Peyer's patch (tissue), 4 donors: ENCODE measurements at regions not wholly inside any gene's neighbourhood (a gene's known extent, or its start where the extent isn't known, plus 50 kb on each side); places are given as distances from the start of the nearest gene placed in this dataset.

Source experiments
- DNase-seq, 3 donors: peaks; one replicate each; pipeline ENCODE4 v3.0.0-alpha.2; 2017 to 2019
- H3K27ac ChIP-seq, 4 donors: fragments of 200-600 bp; sonication (generic); one replicate each; pipeline ENCODE4 v1.5.1; 2016 to 2019
- H3K27me3 ChIP-seq, 2 donors: fragments of 200-600 bp; sonication (generic); one replicate each; pipeline ENCODE4 v1.5.1; 2019
- H3K36me3 ChIP-seq, 3 donors: fragments of 200-600 bp; sonication (generic); one replicate each; pipeline ENCODE4 v1.5.1; 2016 to 2019
- H3K4me1 ChIP-seq, 4 donors: fragments of 200-600 bp; sonication (generic); one replicate each; pipeline ENCODE4 v1.5.1; 2016 to 2019
- H3K4me3 ChIP-seq, 4 donors: fragments of 200-600 bp; sonication (generic); 1 replicate in 3 of 4; 2 replicates in 1 of 4; pipeline ENCODE4 v1.5.1; 2016 to 2019; ENCODE audit warnings: mild to moderate bottlenecking in 1 of 4
- H3K9me3 ChIP-seq, 4 donors: fragments of 200-600 bp; sonication (generic); one replicate each; pipeline ENCODE4 v1.5.1; 2016 to 2019; ENCODE audit warnings: mild to moderate bottlenecking in 1 of 4
- POLR2A ChIP-seq, 2 donors: fragments of 450-650 bp; IDR thresholded peaks; one replicate each; pipeline ENCODE4 v1.5.1; 2017; ENCODE audit warnings: antibody characterized with exemption in 2 of 2, mild to moderate bottlenecking in 2 of 2, moderate library complexity in 2 of 2
- TF ChIP-seq, protein P1 (sequence below), 6 experiments: fragments of 450-650 bp in 4 of 6; fragments of 200-600 bp in 2 of 6; sonication (generic) in 1 of 6; IDR thresholded peaks; one replicate each; pipeline ENCODE4 v1.5.1; 2017 to 2019; ENCODE audit warnings: antibody characterized with exemption in 6 of 6, mild to moderate bottlenecking in 3 of 6, moderate library complexity in 1 of 6

DNA sequence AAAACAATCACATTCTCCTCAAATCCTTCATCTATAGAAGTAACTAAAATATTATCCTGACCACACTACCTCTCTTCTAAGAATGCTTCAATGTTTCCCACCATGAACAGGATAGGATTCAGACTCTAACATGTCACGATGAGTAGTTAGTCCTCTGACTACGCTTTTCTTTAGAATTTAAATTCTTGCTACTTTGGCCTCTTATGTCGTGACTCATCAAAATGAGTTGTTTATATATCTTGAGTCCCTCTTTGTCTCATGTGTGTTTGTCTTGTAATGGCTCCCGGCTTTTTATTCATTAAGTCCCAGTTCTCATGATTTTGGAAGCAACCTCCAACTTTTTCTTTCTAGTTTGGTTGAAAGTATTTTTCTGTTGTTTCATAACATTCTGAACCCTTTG lies 1289.2 kb downstream of the DSC3 start:
- H3K9me3 ChIP-seq: no peaks in the 10 kb centered on the region
- DNase-seq: no peak
- no peak overlapping the region for H3K4me3 ChIP-seq
- H3K27me3 ChIP-seq: no peaks in the 10 kb centered on the region
- TF ChIP-seq, protein P1, sequence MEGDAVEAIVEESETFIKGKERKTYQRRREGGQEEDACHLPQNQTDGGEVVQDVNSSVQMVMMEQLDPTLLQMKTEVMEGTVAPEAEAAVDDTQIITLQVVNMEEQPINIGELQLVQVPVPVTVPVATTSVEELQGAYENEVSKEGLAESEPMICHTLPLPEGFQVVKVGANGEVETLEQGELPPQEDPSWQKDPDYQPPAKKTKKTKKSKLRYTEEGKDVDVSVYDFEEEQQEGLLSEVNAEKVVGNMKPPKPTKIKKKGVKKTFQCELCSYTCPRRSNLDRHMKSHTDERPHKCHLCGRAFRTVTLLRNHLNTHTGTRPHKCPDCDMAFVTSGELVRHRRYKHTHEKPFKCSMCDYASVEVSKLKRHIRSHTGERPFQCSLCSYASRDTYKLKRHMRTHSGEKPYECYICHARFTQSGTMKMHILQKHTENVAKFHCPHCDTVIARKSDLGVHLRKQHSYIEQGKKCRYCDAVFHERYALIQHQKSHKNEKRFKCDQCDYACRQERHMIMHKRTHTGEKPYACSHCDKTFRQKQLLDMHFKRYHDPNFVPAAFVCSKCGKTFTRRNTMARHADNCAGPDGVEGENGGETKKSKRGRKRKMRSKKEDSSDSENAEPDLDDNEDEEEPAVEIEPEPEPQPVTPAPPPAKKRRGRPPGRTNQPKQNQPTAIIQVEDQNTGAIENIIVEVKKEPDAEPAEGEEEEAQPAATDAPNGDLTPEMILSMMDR (IDR thresholded peaks at IDR 0.05): no peak
- no peak for TF ChIP-seq POLR2A (IDR thresholded peaks at IDR 0.05)
- H3K27ac ChIP-seq: no peak overlapping the region
- no peaks in the 10 kb centered on the region for H3K4me1 ChIP-seq
- H3K36me3 ChIP-seq: no peaks in the 10 kb centered on the region

DNA sequence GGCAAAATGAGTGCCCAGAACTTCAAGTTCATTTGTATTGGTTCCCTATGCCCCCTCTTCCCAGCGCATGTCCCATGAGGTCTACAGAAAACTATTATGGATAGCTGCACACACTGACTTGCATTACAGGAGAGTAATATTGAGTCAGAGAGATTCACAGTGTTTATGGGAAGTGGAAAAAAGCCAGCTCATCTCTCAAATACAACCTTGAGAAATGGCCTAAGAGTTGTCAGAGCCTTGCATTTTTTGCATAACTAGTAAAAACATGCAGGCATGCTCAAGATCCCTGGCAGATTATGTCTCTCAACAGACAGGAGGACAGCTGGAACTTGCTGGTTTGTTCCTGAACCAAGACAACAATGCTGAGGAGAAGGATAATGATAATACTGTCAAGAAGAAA lies 1292.8 kb downstream of the DSC3 start:
- no peaks in the 10 kb centered on the region for H3K9me3 ChIP-seq
- TF ChIP-seq POLR2A (IDR thresholded peaks at IDR 0.05): no peak
- TF ChIP-seq, protein P1 (IDR thresholded peaks at IDR 0.05): no peak
- no peak overlapping the region for H3K4me3 ChIP-seq
- no peak for DNase-seq
- H3K27ac ChIP-seq: no peak overlapping the region
- H3K27me3 ChIP-seq: no peaks in the 10 kb centered on the region
- no peaks in the 10 kb centered on the region for H3K4me1 ChIP-seq
- no peaks in the 10 kb centered on the region for H3K36me3 ChIP-seq

DNA sequence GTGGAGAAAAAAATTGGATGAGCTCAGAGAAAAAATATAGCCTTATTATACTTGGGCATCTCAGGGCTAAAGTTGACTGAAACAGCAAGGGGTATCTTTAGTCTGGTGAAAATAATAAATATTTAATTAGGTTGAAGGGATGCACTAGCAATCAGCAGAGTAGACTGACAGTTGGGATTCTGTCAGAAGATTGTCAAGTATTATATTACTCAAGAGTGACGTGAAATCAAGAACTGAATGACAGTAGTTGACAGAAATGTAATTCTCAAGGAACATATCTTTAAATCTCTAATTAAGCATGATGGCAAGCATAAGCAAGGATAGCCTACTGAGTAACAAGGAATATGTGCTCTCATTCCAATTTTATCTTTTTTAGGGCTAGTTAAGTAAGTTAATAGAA lies 1301.1 kb downstream of the DSC3 start:
- peaks cover 0 to 6% (median 0%) of the 10 kb centered on the region in 4 donors for H3K9me3 ChIP-seq
- no peak for DNase-seq
- H3K4me3 ChIP-seq: no peak overlapping the region
- H3K4me1 ChIP-seq: no peaks in the 10 kb centered on the region
- H3K27me3 ChIP-seq: no peaks in the 10 kb centered on the region
- H3K27ac ChIP-seq: no peak overlapping the region
- H3K36me3 ChIP-seq: no peaks in the 10 kb centered on the region
- no peak for TF ChIP-seq POLR2A (IDR thresholded peaks at IDR 0.05)
- TF ChIP-seq, protein P1 (IDR thresholded peaks at IDR 0.05): no peak

DNA sequence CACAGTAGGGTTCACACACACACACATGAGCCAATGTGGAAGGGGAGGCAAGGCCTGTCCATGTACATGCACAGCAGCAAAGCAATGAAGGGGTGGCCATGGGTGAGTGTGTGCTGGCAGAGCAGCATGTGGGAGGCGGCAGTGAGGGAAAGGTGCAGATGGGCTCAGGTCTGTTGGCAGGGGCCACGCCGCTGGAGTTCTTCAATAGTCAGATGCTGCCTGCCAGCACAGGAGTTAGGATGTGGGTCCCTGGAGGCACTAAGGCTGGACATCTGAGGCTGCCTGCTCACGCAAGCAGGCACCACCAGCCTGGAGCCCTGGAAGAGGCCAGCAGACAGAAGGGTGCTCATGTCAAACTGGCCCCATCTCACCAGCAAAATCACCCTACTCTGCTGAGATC lies 1304.9 kb downstream of the DSC3 start:
- H3K4me3 ChIP-seq: no peak overlapping the region
- peaks cover 0 to 6% (median 0%) of the 10 kb centered on the region in 4 donors for H3K9me3 ChIP-seq
- H3K27ac ChIP-seq: no peak overlapping the region
- H3K4me1 ChIP-seq: no peaks in the 10 kb centered on the region
- TF ChIP-seq POLR2A (IDR thresholded peaks at IDR 0.05): no peak
- TF ChIP-seq, protein P1 (IDR thresholded peaks at IDR 0.05): no peak
- H3K36me3 ChIP-seq: no peaks in the 10 kb centered on the region
- no peaks in the 10 kb centered on the region for H3K27me3 ChIP-seq
- DNase-seq: no peak

DNA sequence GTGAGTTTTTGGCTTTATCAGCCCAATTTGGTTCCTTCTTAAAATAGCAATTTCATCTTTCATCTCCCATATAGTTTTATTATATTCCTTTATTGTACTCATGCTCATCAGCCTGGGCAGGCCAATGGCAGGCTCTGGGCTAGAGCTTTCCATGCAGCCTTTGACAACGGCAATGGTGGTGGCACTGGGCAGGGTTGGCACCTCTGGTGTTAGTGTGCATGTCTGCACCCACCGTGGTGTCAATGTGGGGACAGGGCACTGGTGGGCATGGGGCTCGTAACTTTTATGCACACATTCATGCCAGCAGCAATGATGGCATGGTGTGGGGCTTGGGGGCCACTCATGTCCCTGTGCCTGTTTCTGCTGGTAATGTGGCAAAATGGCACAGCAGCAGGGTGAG lies 1305.4 kb downstream of the DSC3 start:
- Histone ChIP-seq H3K4me3 (no peak overlapping the region), H3K27me3 (no peaks in the 10 kb centered on the region), H3K9me3 (peaks cover 0 to 6% (median 0%) of the 10 kb centered on the region in 4 donors), H3K4me1 (no peaks in the 10 kb centered on the region), H3K27ac (no peak overlapping the region), H3K36me3 (no peaks in the 10 kb centered on the region)
- no peak for DNase-seq
- TF ChIP-seq, protein P1 (IDR thresholded peaks at IDR 0.05): no peak

DNA sequence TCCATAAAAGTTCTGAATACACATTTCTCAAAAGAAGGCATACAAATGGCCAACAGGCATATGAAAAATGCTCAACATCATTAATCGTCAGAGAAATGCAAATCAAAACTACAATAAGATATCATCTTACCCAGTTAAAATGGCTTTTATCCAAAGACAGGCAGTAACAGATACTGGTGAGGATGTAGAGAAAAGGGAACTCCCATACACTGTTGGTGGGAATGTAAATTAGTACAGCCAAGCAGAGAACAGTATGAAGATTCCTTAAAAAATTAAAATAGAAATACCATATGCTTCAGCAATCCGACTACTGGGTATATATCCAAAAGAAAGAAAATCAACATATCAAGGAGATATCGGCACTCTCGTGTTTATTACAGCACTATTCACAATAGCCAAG lies 1312.5 kb downstream of the DSC3 start:
- H3K27me3 ChIP-seq: no peaks in the 10 kb centered on the region
- no peak overlapping the region for H3K27ac ChIP-seq
- no peaks in the 10 kb centered on the region for H3K4me1 ChIP-seq
- no peaks in the 10 kb centered on the region for H3K36me3 ChIP-seq
- no peak overlapping the region for H3K4me3 ChIP-seq
- no peak for DNase-seq
- no peak for TF ChIP-seq POLR2A (IDR thresholded peaks at IDR 0.05)
- TF ChIP-seq, protein P1 (IDR thresholded peaks at IDR 0.05): no peak
- peaks cover 0 to 2% (median 0%) of the 10 kb centered on the region in 4 donors for H3K9me3 ChIP-seq
